HT-29 (cell line): ENCODE measurements at regions not wholly inside any gene's neighbourhood (a gene's known extent, or its start where the extent isn't known, plus 50 kb on each side); places are given as distances from the start of the nearest gene placed in this dataset.

ENCODE experiments used
- DNase-seq: peaks from one replicate; pipeline ENCODE4 v3.0.0-alpha.2; 2015; ENCODE audit warnings: low spot score

- no peak for DNase-seq
These were observed 190.6 kb upstream of the SMIM21 start for GRCh38 chr18:75618146-75618545.

- DNase-seq, result no peak
These were observed 185.0 kb upstream of the SMIM21 start for GRCh38 chr18:75612456-75612855.

- DNase-seq, result no peak
These were observed 180.2 kb upstream of the SMIM21 start for GRCh38 chr18:75607701-75608100.

- no peak for DNase-seq
These were observed 165.0 kb upstream of the SMIM21 start for GRCh38 chr18:75592527-75592926.

- no peak for DNase-seq
These were observed 160.9 kb upstream of the SMIM21 start for GRCh38 chr18:75588412-75588811.

GRCh38 chr18:75587131-75587530 lies 159.6 kb upstream of the SMIM21 start:
- no peak for DNase-seq

GRCh38 chr18:75586130-75586889 lies 158.8 kb upstream of the SMIM21 start:
- DNase-seq, result no peak

- no peak for DNase-seq
These were observed 155.4 kb upstream of the SMIM21 start for GRCh38 chr18:75582940-75583339.

GRCh38 chr18:75582406-75582821 lies 154.9 kb upstream of the SMIM21 start:
- DNase-seq, result no peak

GRCh38 chr18:75581336-75582131 lies 154.0 kb upstream of the SMIM21 start:
- DNase-seq, result no peak

GRCh38 chr18:75574187-75574586 lies 146.7 kb upstream of the SMIM21 start:
- no peak for DNase-seq

GRCh38 chr18:75563150-75563549 lies 135.6 kb upstream of the SMIM21 start:
- DNase-seq, result no peak

GRCh38 chr18:75562216-75562615 lies 134.7 kb upstream of the SMIM21 start:
- DNase-seq, result no peak

- DNase-seq, result no peak
These were observed 131.3 kb upstream of the SMIM21 start for GRCh38 chr18:75558790-75559189.

- no peak for DNase-seq
These were observed 129.3 kb upstream of the SMIM21 start for GRCh38 chr18:75556841-75557240.

- no peak for DNase-seq
These were observed 127.2 kb upstream of the SMIM21 start for GRCh38 chr18:75554644-75555185.

- DNase-seq, result no peak
These were observed 126.7 kb upstream of the SMIM21 start for GRCh38 chr18:75554176-75554575.

GRCh38 chr18:75553021-75553420 lies 125.5 kb upstream of the SMIM21 start:
- no peak for DNase-seq

- no peak for DNase-seq
These were observed 123.6 kb upstream of the SMIM21 start for GRCh38 chr18:75551071-75551470.

- no peak for DNase-seq
These were observed 120.9 kb upstream of the SMIM21 start for GRCh38 chr18:75548353-75548905.

- DNase-seq, result no peak
These were observed 119.5 kb upstream of the SMIM21 start for GRCh38 chr18:75546964-75547363.

- DNase-seq, result no peak
These were observed 117.7 kb upstream of the SMIM21 start for GRCh38 chr18:75545189-75545588.
